IPS-NIHi7 (cell line): ENCODE measurements at regions not wholly inside any gene's neighbourhood (a gene's known extent, or its start where the extent isn't known, plus 50 kb on each side); places are given as distances from the start of the nearest gene placed in this dataset.
"Not testable (repeated sequence)": the region's sequence is repeated elsewhere in the genome, so short reads cannot be mapped to it uniquely, and the experiment has no call there.

Source experiments
- DNase-seq: peaks from one replicate; pipeline ENCODE4 v3.0.0; 2012; ENCODE audit warnings: mixed read lengths; ENCODE audit errors: extremely low spot score

DNA sequence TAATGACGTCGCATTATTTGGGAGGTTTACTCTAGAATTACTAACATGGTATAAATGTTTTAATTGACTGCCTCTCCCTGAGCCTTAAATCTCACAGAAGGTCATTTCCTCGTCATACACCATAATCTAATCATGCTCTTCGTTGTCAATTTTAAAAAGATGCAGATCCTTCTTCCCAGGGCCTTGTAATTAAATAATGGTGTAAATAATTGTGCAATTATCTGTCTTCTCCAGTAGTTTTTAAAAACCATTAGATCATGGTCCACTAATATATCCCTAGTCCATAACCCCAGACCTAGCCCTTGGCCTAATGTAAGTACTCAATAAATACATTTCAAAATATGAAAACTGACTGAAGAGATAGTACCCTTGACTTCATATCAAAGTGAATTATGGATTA is 181.5 kb upstream of the GNAI1 start:
- no peak for DNase-seq

DNA sequence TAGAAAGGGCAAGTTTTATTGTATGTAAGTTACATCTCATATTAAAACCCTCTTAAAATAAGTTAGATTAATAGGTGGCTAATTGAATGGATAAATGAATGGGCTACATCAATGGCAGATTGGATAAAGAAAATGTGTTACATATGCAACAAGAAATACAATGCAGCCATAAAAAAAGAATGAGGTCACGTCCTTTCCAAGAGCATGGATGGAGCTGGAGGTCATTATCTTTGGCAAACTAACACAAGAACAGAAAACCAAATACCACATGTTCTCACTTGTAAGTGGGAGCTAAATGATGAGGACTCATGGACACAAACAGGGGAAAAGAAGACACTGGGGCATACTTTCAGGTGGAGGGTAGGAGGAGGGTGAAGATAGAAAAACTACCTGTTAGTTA is 182.2 kb upstream of the GNAI1 start:
- DNase-seq, result no peak

DNA sequence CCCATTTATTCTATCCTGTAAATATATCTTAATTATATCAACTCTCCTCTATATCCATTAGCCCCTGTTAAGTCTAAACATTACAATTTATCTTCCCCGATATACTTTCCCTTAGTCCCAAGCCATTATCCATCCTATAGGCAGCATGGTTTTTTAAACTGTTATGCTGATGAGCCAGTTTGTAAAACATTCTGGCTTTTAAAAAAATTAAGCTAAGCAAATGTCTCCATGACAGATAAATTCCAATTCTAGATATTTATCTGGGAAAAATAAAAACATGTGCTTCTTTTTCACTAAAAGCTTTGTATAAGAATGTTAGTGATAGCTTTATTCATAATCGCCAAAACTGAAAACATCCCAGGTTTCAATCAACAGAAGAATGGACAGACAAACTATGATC is 183.2 kb upstream of the GNAI1 start:
- no peak for DNase-seq

DNA sequence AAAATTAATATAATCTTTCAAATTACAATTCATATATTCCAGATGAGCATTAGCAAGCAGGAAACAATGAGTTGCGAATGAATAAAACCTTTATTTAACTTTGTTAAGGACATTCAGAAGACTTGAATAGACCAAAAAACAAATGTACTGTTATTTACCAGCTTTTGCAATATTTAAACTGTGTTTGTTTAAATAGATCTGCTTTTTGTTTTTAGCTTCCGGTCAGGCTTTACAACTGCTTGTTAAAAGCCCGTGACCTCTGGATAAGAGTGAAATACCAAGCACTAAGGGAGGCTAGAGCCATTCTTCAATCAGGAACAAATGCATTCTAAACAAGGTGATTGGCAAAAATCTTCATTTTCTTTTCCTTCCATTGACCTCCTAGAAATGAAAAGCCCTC is 184.9 kb upstream of the GNAI1 start:
- no peak for DNase-seq

DNA sequence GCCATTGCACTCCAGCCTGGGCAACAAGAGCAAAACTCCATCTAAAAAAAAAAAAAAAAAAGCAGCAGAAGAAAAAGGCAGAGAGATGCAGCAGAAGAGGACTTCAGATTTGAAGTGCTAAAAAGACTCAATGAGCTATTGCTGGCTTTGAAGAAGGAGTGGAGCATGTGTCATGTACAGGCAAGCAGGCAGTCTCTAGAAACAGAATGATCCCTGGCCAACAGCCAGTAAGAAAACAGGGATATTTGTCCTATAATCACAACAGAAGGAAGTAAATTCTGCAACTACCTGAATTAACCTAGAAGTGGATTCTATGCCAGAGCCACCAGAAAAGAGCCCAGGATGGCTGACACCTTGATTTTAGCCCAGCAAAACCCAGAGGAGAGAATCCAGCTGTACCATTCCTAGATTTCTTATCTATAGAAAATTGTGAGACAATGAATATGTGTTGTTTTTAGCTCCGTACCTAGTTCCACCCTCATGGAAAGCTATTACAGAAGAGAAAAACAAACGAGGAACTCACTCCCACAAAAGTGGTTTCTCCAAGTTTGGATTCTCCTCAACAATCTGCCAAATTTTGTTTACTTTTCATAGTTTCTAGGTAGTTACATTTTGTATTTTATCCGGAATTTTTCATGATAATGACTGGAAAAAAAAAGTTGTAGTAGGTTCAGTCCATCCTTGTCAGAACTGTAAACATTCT is 198.2 kb upstream of the GNAI1 start:
- DNase-seq, result no peak

DNA sequence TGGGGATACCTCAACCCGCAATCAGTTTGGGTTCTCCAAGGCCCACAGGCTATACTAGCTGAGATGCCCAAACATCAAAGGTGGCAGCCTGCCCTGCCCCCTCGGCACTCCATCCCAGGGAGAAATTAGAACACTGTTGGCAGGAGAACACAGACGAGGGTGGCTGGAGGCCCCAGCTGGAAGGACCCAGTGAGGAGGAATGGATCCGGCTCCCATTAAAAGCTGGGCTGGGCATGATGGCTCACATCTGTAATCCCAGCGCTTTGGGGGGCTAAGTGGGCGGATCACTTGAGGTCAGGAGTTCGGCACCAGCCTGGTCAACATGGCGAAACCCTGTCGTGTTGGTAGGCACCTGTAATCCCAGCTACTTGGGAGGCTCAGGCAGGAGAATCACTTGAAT is 199.9 kb upstream of the GNAI1 start:
- DNase-seq, result no peak

DNA sequence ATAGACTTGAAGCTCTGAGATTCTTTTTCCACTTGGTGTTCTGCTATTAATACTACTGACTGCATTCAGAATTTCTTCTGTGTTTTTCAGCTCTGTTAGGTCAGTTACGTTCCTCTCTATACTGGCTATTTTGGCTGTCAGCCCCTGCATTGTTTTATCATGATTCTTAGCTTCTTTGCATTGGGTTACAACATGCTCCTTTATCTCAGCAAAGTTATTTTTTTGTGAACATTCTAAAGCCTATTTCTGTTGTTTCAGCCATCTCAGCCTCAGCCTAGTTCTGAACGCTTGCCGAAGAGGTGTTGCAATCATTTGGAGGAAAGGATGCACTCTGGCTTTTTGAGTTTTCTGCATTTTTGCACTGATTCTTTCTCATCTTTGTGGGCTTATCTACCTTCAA is 201.5 kb upstream of the GNAI1 start:
- DNase-seq, result no peak

DNA sequence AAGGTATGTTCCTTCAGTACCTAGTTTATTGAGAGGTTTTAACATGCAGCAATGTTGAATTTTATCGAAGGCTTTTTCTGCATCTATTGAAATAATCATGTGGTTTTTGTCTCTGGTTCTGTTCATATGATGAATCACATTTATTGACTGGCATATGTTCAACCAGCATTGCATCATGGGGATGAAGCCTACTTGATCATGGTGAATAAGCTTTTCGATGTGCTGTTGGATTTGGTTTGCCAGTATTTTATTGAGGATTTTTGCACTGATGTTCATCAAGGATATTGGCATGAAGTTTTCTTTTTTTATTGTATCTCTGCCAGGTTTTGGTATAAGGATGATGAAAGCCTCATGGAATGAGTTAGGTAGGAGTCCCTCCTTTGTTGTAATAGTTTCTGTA is 204.0 kb upstream of the GNAI1 start:
- DNase-seq, result no peak

DNA sequence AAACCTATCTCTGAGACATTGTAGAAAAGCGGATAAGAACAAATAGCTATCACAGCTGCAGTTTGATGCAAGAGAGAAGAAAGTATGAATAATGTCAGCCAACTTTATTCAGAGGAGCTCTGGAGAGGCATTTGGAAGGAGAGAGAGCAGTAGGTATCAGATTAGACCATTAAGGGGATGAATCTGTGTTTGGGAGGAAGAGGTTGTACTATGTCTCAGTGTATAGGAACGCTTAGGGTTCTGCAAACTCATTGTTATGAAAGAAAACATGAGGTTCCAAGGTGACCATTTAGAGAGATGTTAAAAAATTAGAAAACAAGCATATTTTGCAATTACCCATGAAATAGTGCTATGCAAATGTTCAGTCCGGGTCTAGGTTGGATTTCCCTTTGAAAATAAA is 207.5 kb upstream of the GNAI1 start:
- DNase-seq, result no peak

DNA sequence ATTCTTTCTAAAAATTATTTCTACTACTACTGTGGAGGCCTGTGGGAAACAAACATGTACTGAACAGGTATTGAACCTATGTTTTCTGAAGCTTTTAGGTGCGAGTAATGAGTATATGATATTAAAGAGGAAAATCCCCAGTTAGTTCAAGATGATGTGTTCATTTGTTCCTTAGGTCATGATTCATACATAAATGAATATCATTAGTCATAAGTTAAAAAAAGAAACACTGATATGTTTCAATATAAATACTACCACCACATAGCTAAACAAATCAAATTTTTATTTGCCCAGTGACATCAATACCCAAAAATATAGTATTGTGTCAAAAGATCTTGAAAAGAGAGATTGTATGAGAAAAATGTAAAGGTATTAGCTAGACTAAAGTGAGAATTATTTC is 210.7 kb upstream of the GNAI1 start:
- DNase-seq, result no peak

DNA sequence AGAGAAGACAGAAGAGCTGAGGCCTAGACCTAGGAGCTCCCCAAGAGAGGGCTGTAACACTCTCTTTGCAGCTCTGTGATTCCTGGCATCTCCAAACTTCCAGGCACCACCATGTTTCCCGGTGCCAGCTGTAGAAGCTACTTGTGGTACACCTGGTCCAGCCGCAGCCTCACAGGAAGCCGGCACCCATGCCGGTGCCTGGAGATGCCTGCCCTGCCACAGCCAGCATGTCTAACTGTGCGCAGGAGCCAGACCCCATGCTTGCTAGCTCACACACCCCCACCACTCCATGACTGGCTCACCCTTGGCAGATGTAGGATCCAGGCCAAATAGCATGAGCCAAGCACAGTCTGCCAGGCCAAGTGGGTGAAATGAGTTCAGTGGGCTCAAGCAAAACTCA is 211.7 kb upstream of the GNAI1 start:
- DNase-seq, result no peak

DNA sequence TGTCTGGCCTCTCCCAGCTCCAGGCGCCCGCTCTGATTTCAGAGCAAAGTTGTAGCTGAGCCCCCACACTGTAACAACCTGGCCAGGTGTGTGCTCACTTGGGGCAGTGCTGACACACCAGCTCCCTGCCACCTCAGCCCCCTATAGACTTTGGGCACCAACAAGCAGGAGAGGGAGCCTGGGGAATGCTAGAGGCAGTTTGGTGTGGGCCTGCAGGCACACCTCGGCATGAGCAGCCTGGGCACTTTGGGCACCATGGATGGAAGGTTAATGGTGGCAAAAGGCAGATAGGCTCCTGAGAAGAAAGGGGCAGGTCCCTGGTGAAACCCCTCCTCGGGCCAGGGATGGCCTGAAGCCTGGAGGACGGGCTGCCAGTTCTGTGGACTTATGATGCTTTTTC is 212.7 kb upstream of the GNAI1 start:
- DNase-seq, result no peak

DNA sequence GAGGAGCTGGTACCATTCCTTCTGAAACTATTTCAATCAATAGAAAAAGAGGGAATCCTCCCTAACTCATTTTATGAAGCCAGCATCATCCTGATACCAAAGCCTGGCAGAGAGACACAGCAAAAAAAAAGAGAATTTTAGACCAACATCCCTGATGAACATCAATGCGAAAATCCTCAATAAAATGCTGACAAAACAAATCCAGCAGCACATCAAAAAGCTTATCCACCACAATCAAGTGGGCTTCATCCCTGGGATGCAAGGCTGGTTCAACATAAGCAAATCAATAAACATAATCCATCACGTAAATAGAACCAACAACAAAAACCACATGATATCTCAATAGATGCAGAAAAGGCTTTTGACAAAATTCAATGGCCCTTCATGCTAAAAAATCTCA is 216.0 kb upstream of the GNAI1 start:
- DNase-seq, result not testable (repeated sequence)

DNA sequence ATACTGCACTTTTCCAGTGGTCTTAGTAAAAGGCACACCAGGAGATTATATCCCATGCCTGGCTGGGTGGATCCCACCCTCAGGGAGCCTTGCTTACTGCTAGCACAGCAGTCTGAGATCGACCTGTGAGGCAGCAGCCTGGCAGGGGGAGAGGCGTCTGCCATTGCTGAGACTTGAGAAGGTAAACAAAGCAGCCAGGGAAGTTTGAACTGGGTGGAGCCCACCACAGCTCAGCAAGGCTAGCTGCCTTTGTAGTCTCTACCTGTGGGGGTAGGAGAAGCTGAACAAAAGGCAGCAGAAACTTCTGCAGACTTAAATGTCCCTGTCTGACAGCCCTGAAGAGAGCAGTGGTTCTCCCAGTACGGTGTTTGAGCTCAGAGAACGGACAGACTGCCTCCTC is 219.3 kb upstream of the GNAI1 start:
- not testable (repeated sequence) for DNase-seq

DNA sequence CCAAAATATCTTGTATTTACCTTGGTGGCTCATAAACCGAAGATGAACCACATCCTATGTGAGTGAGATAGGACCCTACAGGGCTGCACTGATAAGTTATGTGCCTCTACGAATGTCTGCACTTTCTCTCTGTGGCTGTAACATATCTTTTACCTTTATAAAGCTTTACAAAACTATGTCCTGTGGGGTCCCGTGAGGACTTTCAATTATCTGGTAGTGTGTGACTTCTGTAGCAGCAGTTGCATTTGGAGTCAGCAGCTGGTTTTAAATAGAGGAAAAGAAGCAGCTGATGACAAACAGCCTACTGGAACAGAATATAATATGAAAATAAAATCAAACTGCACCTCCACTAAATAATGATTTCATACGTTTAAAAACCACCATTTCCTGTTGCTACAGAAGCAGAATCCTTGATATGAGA is 222.4 kb upstream of the GNAI1 start:
- DNase-seq, result no peak

DNA sequence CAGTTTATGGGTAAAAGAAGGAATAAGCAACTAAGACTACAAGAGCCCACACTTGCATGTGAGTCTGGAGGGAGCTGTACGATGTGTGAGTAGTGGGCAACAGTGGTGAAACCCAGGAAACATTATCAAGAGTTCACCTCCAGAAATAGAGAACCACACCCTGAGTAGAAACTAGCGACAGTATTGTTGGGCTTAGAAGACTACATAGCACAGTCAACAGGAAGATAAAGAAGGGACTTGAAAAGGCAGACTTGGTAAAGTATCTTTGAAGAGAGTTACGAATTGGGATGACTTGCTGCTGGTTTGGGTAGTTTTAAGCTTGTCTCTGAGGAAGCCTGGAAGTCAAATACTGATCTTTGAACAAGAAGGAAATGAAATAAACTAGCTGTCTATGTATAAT is 223.2 kb upstream of the GNAI1 start:
- no peak for DNase-seq

DNA sequence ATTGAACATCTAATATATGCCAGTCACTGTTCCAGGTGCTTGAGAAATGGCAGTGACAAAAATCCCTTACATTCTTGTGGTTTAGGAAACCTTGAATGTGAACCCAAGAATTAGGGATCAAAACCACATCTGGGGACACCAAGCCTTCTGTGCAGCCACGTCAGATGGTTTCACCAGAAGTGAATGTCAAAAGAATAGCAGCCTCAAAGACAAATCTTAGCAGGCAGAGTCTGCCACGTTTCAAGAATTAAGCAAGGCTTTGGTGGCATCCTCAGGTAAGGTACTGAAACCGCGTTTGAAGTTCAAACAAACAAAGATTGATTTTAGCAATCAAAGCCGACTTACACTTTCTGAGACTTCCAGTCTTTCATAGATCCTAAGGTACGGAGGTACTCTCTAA is 225.5 kb upstream of the GNAI1 start:
- DNase-seq, result no peak

DNA sequence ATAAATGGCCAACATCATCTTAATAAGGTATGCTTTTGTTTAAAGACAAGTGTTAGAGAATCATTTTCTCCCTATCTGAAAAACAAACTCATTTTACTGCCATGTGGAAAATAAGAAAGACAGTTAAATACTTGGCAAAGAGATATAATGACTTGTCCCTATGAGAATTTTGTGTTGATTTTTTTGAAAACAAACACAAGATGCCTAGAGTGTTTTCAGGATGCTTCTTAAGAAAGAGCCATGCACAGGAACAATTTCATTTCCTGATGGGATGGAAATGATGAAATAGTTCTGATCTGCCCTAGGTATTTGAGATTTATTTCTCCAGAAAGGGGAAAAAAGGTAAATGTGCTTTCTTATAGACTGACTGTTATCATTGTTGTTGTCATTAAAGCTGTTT is 237.5 kb upstream of the GNAI1 start:
- no peak for DNase-seq

DNA sequence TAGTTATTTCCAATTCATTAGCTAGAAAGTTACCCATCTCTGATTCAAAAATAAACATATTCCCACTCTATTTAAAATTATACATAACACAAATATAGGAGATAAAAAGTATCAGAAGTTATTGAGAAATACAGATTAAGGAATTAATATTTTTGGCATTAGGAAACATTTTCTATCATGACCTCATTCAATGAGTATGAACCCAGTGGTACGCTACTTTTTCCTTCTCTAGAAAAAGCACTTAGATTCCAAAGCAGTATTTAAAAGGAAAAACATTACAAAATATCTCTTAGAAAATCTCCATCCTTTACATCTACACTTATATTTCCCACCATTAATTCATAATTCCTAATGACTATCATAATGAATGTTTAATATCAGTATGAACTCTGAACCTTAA is 240.6 kb upstream of the GNAI1 start:
- no peak for DNase-seq

DNA sequence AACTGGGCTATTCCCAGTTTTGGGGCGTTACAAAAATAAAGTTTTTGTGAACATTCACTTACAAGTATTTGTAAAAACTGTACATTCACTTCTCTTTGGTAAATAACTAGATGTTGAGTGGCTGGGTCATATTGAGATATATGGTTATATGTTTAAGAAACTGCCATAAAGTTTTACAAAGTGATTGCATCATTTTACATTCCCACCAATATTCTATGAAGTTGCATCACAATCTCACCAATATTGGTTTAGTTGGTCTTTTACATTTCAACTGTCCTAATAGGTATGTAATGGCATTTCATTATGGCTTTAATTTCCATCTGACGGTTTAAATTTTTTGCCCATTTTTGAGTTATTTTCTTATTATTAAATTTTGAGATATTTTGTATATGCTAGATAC is 251.7 kb upstream of the GNAI1 start:
- no peak for DNase-seq

DNA sequence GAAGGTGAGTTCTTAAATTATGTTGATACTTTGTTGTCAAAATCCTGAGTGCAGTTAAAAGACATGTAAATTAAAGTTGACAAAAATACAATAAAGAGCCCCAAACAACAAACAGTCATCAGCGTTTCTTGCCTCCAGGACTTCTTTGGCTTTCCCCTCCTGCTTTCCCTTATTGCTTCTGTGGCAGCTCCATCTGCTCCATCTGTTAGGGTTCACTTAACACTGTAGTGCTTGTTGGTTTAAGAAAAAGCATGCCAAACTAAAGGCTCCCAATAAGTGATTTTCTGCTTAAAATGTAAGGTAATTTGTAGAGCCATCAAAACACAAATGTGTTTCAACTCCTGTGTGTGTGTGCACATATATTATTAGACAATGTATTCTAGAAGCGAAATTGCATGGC is 254.3 kb upstream of the GNAI1 start:
- no peak for DNase-seq

DNA sequence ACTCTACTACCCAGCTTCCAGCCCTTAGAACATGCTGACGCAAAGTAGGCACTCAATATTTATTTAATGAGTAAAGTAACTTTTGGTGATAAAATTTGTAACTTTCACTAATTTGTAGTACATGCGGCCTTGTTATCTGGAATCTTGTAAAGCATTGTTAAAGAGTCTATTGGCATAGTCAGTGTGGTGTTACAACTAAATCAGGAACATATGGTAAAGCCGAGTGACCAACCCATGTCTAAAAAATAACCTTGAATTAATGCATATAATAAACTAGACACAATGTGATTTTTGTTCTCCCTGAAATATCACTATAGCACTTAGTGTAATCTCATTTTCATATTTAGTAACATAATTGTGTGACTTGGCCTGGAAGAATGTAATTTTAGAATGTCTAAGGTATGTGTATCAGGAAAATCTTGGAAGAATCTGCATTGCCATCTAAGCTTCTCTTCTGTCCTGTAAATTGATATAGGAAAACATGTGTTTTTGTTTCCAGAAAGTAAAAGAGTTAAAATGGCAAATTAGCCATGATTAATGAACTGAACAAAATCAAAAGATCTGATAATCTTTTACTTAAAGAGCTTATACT is 256.7 kb upstream of the GNAI1 start:
- DNase-seq, result no peak

DNA sequence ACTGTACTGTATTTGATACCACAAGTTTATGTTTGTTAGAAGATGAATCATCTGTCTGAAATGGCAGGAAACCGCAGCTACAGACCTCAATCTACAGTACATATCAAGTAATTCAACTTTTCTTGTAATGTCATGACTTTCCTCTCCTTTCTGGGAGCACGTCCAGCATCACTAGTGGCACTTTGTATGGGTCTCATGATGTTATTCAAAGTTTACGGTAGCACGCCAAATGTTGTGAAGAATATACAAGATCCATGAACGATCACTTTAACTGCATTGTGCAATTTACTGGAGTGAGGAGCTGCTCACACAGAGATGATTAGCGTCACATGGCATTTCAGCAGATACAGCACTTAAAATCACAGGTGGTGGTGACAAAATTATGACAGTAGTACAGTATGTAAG is 257.8 kb upstream of the GNAI1 start:
- DNase-seq, result no peak

DNA sequence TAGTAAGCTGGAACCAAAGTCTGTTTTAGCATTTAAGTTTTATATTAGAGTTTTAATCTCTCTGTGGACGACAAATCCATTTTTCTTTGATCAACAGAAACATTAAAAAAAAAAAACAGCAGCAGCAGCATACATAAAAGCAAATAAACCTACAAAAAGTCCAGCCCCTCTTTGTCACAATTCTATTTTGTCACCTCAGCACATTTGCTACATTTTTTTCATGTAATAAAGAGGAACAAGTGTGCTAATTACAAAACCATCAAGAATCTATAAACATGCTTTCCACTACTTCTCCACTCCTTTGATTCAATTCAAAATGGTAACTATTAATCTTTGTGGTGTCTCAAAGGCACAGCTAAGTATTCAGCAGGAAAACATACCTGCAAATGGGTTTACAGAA is 259.8 kb upstream of the GNAI1 start:
- DNase-seq, result no peak
